GM18507 (cell line): ENCODE measurements at regions not wholly inside any gene's neighbourhood (a gene's known extent, or its start where the extent isn't known, plus 50 kb on each side); places are given as distances from the start of the nearest gene placed in this dataset.

Experiments used
- DNase-seq: peaks from one replicate; pipeline ENCODE4 v3.0.0; 2011; ENCODE audit warnings: low read depth; ENCODE audit not compliant: insufficient read length; ENCODE audit errors: extremely low spot score
- FAIRE-seq: peaks from 2 replicates; lab custom pipeline; 2011; peaks lifted over from hg19 to GRCh38; lab: Jason Lieb, UNC

DNA sequence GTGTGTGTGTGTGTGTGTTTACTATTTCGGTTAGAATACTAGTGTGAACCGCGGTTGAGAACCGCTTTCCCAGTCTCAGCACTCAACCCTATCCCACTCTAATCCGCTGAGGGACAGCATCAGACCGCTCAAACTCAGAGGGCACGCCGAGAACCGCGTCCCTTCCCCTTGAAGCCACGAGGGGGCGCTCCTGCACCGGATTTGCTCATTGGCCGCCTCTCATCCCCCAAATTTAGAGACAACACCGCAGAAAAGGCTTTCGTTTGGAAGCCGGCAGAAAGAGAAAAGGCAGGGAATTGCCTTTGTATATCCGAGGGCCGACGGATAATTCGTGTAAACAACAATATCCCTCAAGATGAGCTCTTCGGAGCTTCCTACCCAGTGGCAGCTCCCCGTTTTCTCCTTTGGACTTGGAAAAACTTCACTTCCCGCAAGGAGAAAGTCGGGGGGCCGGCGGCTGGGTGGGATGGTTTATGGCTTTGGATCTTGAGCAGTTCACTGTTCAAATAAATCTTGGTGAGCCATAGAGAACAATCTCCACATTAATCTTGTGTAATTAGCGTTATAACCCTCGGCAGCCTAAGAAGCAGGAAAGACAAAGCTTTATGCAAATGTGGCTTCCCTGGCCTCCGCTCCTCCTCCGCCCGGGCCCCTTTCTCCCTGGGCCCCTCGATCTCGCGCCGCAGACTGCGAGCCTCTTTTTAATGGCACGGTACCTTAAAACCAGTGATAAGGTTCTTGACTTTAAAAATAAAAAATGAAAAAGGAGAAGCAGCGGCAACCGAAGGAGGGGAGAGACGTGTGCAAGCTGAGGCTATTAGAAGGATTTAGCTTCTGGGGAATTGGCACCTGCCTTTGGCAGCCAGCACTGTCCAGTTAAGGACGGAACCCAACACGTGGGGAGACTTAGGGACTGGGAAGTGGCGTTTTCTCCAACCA, 296.8 kb downstream of the PARP8 start:
- DNase-seq (peak; percentile 65), FAIRE-seq (peak; percentile 78)

DNA sequence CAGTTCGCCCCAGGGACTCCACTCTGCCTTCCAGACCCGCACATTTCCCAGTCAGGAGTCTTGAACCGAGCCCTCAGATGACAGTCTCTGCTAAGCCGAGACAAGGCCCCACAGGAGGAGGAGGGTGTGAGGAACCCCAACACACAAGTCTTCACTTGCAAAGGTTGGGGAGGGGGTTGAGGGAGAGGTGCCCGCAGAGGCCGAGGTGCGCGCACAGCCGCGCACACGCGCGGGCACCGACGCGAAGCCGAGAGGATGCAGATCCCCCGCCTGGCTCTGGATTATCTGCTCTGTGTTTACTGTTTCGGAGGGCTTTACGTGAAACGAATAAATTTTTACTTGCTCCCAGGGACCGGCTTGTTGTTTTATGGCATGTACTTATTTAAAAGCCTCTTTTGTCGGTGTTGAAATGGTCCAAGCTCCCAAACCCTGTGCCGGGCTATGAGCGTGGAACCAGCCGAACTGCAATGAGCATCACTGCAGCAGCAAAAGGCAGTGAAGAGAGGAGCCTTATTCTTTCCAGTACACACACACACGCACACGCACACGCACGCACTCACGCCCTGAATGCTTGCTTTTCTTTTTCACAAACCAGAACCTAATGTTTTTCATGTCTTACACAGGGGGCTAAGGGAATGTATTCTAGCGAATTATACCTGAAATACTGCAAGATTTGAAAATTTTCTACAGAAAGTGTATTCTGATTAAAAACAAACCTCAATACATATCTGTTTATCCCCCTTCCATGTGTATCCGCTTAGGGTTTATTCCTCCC, 297.7 kb downstream of the PARP8 start:
- FAIRE-seq, result no peak
- no peak for DNase-seq

DNA sequence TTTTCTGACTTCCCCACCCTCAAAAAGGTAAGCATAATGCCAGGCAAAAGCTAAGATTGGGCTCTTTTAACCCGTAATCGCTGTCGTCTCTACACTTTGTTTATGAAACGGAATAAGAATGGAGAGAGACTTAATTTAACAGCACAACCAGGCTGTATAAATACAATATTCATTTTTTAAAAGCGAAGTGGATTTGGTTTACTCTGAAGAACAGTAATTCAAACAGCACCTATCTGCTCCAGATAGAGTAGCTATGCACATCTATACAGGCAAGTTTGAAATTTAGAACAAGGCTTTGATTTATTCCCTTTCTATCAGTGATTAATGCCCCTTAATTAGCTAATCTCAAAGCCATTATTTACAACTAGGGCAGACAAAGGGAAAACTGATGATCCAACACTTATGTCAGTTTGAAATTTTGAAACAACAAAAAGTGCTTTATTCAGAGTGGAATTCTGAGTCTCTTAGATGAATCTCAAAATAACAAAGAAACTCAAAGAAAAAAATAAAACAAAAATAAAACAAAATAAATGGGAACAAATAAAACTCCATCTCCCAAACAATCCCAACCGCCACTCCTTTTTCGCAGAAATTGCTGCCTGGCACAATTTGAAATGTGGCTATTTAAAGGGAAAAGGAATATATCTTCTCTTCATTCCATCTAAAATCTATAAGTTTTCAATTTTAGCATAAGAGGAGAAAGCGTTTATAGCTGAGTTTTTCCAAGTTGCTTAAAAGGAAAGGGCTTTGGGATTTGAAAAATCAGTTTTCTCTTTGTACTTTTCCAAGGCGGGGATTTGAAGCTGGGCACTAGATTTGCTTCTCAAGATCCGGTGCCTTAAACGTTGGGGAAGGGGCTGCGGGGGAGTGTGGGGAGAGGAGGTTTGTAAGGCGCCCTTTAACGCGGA, 298.6 kb downstream of the PARP8 start:
- DNase-seq (no peak), FAIRE-seq (peak; percentile 12)

DNA sequence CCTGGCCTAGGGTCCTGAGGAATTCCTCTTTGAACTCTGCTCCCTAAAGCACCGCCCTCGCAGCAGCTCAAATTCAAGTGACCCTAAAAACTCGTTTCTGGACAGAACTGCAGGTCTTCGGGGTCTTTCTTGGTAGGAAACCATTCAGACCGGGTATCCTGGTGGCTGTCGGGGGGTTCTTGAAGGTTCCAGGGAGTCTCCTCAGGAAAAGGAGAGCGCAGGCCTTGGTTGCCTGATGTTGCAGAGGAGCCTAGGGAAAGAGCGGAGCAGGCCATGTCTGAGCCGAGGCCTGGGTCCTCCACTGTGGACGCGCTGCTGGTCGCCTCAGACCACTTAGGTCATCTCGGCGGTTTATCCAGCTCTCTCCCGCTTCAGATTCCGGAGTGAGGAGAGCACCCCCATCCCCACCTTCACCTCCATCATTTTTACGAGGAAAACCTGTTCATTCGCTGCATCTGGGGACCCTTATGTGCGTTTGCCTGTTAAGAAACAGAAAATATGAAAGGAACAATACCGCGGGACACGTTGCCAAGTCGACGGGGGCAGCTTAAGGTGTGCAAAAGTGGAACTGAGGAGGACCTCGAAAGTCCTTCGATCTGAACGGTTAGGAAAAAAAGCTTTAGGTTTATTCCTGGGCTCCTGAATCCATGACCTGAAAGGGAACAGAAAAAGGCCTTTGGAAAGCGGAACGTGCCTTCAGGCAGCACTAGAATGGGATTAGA, 299.4 kb downstream of the PARP8 start:
- FAIRE-seq (no peak), DNase-seq (no peak)

DNA sequence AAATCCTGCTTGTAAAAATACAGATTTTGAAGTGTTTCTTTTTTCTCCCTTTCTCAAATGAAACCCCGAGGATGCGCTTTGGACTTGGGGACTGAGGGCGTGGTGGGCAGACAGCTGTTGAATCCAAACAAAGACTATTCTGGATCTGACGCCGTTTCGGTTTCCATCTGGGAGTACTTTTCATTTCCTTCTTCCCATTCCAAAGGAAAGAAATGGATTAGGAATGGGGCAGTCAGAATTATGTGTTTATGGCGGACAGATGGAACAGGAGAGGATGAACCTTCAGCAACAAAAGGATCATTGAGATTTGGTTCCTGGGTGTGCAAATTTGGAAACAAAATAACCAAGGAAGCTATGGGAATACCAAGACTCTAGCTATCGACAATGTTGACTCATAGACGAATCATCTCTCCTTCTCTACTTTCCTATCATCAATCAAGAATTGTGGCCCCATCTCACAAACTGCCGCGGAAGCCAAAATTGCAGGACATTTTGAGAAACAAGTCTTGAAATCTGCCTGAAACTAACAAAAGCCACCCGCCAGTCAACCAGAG, 300.6 kb downstream of the PARP8 start:
- FAIRE-seq (no peak), DNase-seq (no peak)

DNA sequence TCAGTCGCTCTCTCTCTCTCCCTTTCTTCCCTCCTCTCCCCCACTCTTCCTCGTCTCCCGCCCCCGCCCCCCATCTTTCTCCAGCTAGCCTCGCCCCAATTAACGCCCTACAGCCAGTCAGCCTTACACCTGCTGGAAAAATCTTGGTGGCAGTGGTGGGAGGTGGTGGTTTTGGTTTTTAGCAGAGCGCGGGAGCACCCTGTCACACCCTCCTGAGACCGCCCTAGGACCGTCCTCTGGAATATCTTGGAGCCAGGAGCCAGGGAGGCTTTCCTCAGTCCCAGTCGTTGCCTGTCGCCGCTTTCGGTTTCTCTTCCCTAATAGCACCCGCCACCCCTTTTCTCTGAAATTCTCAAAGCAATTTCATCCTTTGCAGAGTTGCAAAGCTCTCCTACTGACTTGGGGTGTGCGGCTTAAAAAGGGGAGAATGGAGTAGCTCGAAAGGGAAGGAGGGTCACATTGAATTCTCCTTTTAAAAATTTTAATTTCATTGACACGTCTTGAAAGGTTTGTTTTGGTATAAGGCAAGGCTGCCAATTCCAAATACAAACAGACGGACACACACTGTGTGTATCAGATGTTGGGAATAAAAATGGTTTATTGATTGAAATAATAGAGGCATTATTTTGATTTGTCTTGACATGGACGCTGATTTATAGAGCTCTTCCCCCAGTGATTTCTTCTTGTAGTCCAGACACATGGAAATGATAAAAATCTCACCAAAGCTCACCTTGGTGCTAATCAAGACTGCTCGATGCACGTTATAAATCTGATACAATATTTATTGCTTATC, 301.3 kb downstream of the PARP8 start:
- no peak for DNase-seq
- no peak for FAIRE-seq

DNA sequence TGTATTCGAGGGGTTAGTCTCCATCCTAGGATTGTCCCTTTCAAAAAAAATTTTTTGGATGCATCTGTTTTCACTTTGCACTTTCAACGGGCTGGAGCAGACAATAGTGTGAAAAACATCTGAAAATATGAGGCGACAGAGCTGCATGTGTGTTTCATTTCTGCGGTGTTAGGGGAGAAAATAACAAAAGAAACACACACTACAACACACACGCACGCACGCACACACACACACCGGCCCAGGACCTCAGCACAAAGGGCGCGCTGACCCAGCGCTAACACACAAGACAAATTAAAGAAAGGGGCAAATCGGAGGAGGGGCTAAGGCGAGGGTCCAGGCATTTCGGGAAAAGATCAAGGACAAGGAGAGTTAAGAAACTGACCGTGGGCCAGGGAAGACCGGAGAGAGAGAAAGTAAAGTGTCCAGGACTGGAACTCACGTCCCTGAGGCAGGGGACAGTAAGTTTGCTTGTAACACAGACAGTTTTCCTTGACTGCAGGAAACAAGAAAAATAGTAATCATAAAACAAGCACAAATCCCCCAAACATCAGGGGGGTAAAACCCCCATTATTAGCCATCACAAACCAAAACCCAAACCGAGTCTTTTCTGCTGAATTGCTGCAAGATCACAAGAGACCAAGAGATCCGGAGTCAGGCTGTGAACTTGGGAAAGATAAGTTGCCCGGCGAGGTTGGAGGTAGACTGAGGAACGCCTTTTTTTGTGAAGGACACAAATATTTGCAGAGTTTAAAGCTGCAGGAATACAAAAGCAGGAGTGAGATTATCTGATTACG, 302.1 kb downstream of the PARP8 start:
- DNase-seq (no peak), FAIRE-seq (no peak)

DNA sequence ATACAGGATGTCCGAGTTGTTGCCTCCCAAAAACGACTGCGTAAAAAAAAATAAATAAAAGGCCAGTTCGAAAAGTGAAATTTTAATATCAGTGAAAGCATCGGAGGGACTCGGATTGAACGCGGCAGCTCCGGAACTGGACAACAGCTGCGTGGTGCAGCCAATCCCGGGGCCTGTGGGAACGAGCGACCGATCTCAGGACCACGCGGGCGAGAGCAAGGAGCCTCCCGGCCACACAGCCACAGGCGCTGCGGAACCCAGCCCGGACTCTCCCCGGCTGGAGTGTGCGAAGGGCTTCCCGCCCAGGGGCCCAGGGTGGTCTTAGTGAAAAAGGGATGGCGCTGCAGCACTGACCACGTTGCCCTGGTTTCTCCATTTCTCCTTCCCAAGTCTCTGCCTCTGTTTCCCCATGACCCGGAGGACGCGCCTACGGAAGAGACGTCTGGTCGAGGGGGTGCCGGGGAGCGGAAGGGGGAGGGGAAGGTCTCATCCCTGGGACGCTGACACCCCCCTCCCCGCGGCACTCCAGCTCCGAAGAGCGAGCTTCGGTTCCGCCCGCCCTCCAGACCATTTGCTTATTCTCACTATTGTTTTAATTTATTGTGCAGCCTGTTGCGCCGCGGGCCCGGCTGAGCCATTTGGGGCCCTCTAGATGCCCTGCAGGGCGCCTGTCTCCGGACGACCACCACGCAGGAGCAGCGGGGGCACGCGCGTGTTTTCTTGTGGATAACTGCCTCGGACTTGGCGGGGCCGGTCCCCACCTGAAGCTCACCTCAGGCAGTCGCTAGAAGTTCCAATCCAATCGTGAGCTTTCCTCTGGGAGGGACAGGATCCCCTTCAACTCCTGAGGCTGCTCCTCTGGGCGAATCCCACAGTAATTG, 303.0 kb downstream of the PARP8 start:
- no peak for FAIRE-seq
- no peak for DNase-seq

DNA sequence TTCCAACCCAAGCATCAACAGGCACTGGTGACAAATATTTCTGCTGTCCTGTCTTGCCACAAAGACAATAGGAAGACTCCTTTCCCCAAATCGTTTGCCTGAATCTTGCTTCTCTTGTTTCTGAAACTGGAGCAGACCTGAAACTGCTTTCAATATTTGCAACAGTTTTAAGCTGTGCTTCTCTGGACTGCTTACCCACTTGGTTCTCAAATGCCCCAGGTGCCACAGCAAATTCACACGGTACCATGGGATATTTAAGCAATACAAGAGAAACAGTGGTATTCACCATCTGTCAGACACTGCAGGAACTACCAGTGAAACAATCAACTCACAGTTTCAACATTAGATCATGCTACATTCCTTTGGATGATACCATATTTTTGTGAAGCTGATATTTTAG, 309.4 kb downstream of the PARP8 start:
- DNase-seq (no peak), FAIRE-seq (no peak)

DNA sequence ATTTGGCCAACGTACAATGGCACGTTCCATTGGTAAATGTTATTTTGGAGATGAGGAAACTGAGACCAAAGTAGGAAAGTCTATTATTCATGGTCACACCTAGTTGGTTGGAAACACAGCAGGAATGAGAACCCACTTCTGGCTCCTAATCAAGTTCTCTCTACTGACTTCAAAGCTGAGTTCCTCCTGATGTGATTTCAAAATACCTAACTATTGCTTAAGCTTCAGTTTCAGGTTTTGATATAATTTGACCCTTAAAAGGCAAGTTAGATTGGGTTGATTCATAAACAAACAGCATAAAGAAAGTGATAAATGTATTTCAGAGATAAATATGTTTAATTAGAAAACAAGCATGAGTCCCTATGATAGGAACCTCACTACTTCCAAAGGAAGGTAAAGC, 312.5 kb downstream of the PARP8 start:
- no peak for FAIRE-seq
- DNase-seq, result no peak

DNA sequence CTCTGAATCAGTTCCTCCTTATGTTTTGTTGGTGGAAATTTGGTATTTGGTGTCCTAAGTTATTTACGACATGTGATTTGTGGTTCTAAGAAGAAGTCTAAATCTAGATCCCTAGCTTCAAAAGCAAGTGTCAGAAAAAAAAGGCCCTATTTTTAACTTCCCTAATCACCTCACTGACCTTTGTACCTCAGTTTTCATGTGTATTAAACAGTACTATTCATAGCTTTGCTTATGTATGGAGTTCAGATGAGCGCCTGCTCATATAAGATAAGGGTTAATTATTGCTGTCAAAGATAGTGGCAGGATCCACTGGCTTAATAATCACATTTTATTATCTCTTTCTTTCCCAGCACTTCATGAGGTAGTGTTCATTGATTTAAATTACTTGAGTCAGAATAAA, 318.2 kb downstream of the PARP8 start:
- FAIRE-seq (no peak), DNase-seq (no peak)

DNA sequence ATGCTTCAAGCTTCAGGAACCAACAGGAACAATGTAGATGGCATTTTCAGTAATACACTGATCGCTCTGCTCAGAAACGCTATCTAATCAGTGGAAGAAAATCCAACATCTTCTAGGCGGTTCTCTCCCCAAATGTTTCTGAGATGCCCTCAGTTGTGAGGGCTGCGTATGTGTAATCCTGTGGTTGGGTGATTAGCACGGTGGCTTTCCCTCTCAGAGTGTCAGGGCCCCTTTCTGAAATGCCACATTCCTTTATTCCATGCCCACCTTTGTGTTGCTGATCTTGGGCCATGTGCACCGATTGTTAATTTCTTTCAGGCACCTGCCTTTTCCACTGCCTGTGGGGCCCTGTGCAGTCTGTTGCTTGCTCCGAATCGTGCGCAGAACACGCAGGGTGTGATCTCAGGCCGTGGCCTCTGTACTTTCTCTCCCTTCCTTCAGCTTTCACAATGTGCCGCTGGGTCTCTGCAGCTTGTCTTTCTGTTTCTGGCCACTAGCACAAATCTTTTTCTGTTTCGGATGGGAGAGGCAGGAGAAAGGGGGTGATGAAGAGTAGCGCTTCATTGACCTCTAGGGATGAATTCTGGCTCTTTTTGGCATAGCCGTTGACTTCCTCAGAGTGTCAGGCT, 324.0 kb downstream of the PARP8 start:
- DNase-seq (no peak), FAIRE-seq (no peak)

DNA sequence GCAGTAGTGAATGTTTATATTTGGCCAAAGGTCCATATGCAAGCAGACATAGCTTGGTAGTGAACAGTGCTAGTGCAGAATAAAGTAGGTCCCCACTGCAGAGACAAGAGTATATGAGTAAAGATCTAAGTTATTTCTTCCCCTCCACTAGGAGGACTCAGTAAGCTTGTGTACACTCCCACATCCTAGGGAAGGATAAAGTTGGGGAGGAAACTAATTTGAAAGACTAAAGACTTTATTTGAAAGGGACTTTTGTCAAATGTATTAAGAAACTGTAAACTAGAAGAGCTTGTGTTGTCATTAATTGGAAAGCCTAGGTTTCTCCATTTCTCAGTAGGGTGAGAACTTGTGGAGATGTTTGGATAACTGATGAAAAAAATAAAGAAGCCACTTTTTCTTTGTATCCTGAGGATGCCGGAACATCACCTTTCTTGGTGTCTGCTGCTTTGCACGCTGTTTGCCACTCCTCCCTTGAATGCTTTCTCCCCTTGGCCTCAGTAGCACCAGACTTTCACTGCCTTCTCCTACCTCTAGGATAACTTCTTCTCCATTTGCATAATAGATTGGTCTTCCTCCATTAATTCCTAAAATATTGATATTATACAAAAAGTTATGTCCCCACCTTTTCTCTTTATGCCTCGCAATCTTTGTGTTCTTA, 329.0 kb downstream of the PARP8 start:
- DNase-seq (no peak), FAIRE-seq (no peak)

DNA sequence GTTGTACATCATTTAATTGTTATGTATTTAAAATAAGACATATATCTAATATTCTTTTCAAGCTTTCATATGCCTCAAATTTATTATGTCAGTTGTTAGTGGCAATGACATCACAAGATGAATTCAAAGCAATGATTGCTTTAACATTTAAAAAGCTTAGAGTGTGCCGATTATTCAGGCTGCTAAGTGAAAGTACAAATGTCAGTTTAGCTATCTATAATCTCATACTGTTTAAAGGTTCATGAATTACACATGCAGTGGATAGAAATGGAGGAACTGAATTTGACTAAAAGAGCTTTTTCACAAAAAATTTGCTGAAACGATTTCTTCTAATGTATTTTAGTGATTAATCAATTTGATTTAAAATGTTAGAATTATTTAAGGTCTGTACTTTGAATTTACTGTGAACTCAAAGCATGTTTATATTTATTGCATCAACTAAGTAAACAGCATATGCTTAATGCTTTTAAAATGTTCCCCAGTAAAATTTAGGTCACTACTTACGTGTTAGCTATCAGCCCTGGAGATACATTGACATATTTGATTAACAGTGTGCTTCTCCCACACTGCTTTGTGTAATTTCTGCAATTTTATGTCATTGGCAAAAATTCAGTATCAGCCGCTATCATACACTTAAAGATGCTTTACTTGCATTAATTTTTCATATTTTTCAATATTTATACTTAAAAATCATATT, 334.9 kb downstream of the PARP8 start:
- no peak for DNase-seq
- no peak for FAIRE-seq

DNA sequence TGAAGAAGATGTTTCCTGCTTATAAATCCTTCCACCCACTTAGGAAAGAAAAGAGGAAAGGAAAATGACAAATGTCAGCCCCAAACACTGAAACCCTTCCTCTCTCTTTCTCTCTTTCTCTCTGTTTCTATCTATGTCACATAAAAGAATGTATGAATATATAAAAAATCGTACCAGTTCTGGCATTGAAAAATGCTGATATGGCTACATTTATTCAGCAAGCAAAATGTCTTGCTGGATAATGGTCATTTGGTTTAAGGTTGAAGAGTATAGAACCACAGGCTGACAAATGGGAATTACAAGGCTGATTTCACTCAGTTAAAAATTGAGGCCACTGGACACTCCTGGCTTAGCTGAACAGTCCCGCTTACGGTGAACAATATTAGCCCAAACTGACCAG, 335.9 kb downstream of the PARP8 start:
- no peak for DNase-seq
- no peak for FAIRE-seq
